Kidney (tissue), 13 donors: ENCODE measurements at regions not wholly inside any gene's neighbourhood (a gene's known extent, or its start where the extent isn't known, plus 50 kb on each side); places are given as distances from the start of the nearest gene placed in this dataset.

Experiments used
- DNase-seq, 5 donors: peaks; one replicate each; pipeline ENCODE4 v3.0.0-alpha.2; 2013 to 2020
- FAIRE-seq: peaks from 2 replicates; lab custom pipeline; 2012; peaks lifted over from hg19 to GRCh38; lab: Jason Lieb, UNC
- H3K27ac ChIP-seq, 2 donors: one replicate each; pipeline ENCODE4 v1.7.0; 2013; ENCODE audit warnings: low read depth in 2 of 2, low read length in 2 of 2, inconsistent platforms in 1 of 2
- H3K27me3 ChIP-seq: one replicate; pipeline ENCODE4 v1.7.1; 2013; ENCODE audit warnings: low read length, inconsistent platforms; ENCODE audit not compliant: control insufficient read depth, insufficient read depth
- H3K36me3 ChIP-seq, 3 donors: one replicate each; pipeline versions ENCODE4 v1.7.0 to v1.7.1; 2013; ENCODE audit warnings: low read length in 3 of 3, control low read depth in 1 of 3, inconsistent platforms in 1 of 3; ENCODE audit not compliant: insufficient read depth in 3 of 3, control insufficient read depth in 2 of 3
- H3K4me1 ChIP-seq, 3 donors: one replicate each; pipeline versions ENCODE4 v1.7.0 to v1.7.1; 2013; ENCODE audit warnings: low read length in 3 of 3, inconsistent platforms in 1 of 3, low read depth in 1 of 3; ENCODE audit not compliant: control insufficient read depth in 2 of 3, insufficient read depth in 2 of 3
- H3K4me3 ChIP-seq, 3 donors: one replicate each; pipeline versions ENCODE4 v1.7.0 to v1.8.1; 2013; ENCODE audit warnings: low read length in 3 of 3, control low read depth in 1 of 3, inconsistent platforms in 1 of 3
- H3K9ac ChIP-seq, 3 donors: one replicate each; pipeline versions ENCODE4 v1.7.0 to v1.7.1; 2013; ENCODE audit warnings: low read length in 3 of 3, control low read depth in 1 of 3, inconsistent platforms in 1 of 3
- H3K9me3 ChIP-seq, 3 donors: one replicate each; pipeline versions ENCODE4 v1.7.0 to v1.7.1; 2013; ENCODE audit warnings: low read length in 3 of 3, control low read depth in 1 of 3, inconsistent platforms in 1 of 3; ENCODE audit not compliant: control insufficient read depth in 2 of 3, insufficient read depth in 1 of 3
- intact Hi-C: fragments of 100-400 bp; cut with DNase I; formaldehyde crosslinking; loops from one replicate; pipeline ENCODE4 v1.11.1; 2022
- TF ChIP-seq, protein P1 (sequence below): IDR thresholded peaks from 3 replicates; pipeline ENCODE4 v1.5.1; 2012; ENCODE audit warnings: mild to moderate bottlenecking, moderate library complexity, borderline replicate concordance; ENCODE audit not compliant: insufficient read depth; ENCODE audit errors: extremely low read depth
- donor health status: control.
- donor health status: control.
- donor health status: control.
- donor health status: control.
- donor health status: control.
- donor health status: DM: yes; HTN: yes; CAD: no.
- donor health status: Normal renal cell carcinoma (clear cell type).

- Histone ChIP-seq H3K4me3 (no peak overlapping the region), H3K27me3 (no peaks in the 10 kb centered on the region), H3K9me3 (no peaks in the 10 kb centered on the region), H3K36me3 (no peaks in the 10 kb centered on the region), H3K4me1 (no peaks in the 10 kb centered on the region), H3K27ac (no peak overlapping the region), H3K9ac (no peak overlapping the region)
- TF ChIP-seq, protein P1, sequence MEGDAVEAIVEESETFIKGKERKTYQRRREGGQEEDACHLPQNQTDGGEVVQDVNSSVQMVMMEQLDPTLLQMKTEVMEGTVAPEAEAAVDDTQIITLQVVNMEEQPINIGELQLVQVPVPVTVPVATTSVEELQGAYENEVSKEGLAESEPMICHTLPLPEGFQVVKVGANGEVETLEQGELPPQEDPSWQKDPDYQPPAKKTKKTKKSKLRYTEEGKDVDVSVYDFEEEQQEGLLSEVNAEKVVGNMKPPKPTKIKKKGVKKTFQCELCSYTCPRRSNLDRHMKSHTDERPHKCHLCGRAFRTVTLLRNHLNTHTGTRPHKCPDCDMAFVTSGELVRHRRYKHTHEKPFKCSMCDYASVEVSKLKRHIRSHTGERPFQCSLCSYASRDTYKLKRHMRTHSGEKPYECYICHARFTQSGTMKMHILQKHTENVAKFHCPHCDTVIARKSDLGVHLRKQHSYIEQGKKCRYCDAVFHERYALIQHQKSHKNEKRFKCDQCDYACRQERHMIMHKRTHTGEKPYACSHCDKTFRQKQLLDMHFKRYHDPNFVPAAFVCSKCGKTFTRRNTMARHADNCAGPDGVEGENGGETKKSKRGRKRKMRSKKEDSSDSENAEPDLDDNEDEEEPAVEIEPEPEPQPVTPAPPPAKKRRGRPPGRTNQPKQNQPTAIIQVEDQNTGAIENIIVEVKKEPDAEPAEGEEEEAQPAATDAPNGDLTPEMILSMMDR, result no peak
- intact Hi-C loops, result no loop called here
- no peak for DNase-seq
- FAIRE-seq, result no peak
Measured at GRCh38 chr12:25717552-25717951, 164.5 kb upstream of the LMNTD1 start.

- TF ChIP-seq, protein P1, result no peak
- no peaks in the 10 kb centered on the region for H3K27me3 ChIP-seq
- H3K4me1 ChIP-seq, result no peaks in the 10 kb centered on the region
- DNase-seq (no peak), FAIRE-seq (no peak)
- H3K36me3 ChIP-seq, result no peaks in the 10 kb centered on the region
- no peak overlapping the region for H3K9ac ChIP-seq
- H3K9me3 ChIP-seq, result no peaks in the 10 kb centered on the region
- H3K27ac ChIP-seq, result no peak overlapping the region
- intact Hi-C loops, result no loop called here
- no peak overlapping the region for H3K4me3 ChIP-seq
Measured at GRCh38 chr12:25718081-25718731, 165.1 kb upstream of the LMNTD1 start.

DNA sequence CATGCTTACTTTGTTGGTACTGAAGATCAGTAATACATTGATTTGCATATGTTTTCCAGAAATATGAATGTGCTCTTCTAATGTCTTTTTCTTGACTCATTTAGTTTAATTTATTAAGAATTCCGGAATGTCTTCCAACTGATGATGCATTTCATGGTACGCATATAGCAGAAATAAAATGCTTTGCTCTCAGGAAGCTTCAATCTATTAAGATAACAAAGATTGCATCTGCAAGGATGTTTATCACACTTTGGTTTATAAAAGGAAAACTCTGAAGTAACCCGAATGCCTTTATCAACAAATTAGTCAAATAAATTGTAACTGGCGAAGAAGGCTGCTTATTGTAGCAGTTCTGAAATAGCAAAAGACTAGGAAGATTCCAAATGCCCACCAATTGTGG, 166.4 kb upstream of the LMNTD1 start:
- intact Hi-C loops, result no loop called here
- no peak overlapping the region for H3K4me3 ChIP-seq
- no peak overlapping the region for H3K27ac ChIP-seq
- DNase-seq, result no peak
- no peak overlapping the region for H3K9ac ChIP-seq
- no peaks in the 10 kb centered on the region for H3K9me3 ChIP-seq
- no peak for FAIRE-seq
- TF ChIP-seq, protein P1, result no peak
- no peaks in the 10 kb centered on the region for H3K36me3 ChIP-seq
- H3K4me1 ChIP-seq, result no peaks in the 10 kb centered on the region
- H3K27me3 ChIP-seq, result no peaks in the 10 kb centered on the region

- TF ChIP-seq, protein P1, result no peak
- Histone ChIP-seq H3K9ac (no peak overlapping the region), H3K27ac (no peak overlapping the region), H3K4me1 (no peaks in the 10 kb centered on the region), H3K36me3 (no peaks in the 10 kb centered on the region), H3K4me3 (no peak overlapping the region), H3K27me3 (no peaks in the 10 kb centered on the region), H3K9me3 (no peaks in the 10 kb centered on the region)
- intact Hi-C loops, result no loop called here
- FAIRE-seq (no peak), DNase-seq (no peak)
Measured at GRCh38 chr12:25723336-25723735, 170.3 kb upstream of the LMNTD1 start.
